ENCODE measurements at regions not wholly inside any gene's neighbourhood (a gene's known extent, or its start where the extent isn't known, plus 50 kb on each side); places are given as distances from the start of the nearest gene placed in this dataset.

DNA sequence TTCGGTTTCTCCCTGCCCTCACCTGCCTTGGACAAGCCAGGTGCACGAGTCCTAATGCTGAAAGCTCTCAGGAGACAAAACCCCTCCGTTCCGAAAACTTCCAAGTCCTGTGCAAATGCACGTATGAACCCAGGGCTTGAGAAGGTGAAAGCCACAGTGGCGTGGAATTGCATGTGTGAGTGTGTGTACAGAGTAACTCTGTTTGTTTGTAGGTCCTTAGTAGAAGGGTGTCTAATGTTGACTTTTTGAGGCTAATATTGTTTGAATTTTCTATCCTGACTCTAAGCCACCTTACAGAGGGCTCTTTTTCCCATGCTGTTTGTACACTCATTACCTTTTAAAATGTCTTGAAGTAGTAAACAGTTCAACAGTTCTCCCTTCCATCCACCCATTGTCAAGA, 129.1 kb downstream of the FOXA2 start:
- TF ChIP-seq, protein P1, sequence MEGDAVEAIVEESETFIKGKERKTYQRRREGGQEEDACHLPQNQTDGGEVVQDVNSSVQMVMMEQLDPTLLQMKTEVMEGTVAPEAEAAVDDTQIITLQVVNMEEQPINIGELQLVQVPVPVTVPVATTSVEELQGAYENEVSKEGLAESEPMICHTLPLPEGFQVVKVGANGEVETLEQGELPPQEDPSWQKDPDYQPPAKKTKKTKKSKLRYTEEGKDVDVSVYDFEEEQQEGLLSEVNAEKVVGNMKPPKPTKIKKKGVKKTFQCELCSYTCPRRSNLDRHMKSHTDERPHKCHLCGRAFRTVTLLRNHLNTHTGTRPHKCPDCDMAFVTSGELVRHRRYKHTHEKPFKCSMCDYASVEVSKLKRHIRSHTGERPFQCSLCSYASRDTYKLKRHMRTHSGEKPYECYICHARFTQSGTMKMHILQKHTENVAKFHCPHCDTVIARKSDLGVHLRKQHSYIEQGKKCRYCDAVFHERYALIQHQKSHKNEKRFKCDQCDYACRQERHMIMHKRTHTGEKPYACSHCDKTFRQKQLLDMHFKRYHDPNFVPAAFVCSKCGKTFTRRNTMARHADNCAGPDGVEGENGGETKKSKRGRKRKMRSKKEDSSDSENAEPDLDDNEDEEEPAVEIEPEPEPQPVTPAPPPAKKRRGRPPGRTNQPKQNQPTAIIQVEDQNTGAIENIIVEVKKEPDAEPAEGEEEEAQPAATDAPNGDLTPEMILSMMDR (conservative IDR thresholded peaks at IDR 0.05; ENCODE audit: low read length) = no peak
- no peak for TF ChIP-seq EZH2phosphoT487 (IDR thresholded peaks at IDR 0.05; ENCODE audit: borderline replicate concordance)

Data from Loucy (cell line).